Neural cell (in vitro differentiated cells): ENCODE measurements at regions not wholly inside any gene's neighbourhood (a gene's known extent, or its start where the extent isn't known, plus 50 kb on each side); places are given as distances from the start of the nearest gene placed in this dataset.

Source experiments
- H2AFZ ChIP-seq: fragments of 200-600, 300-800 bp; sonication (generic), shearing (Covaris generic); 2 replicates; pipeline ENCODE4 v1.6.0; 2014; ENCODE audit warnings: low read depth, mild to moderate bottlenecking, antibody characterized with exemption, low read length, moderate library complexity
- H3F3A ChIP-seq: fragments of 200-600 bp; shearing (Covaris generic); 2 replicates; pipeline ENCODE4 v1.6.1; 2016; ENCODE audit warnings: mild to moderate bottlenecking, moderate library complexity, mixed read lengths, antibody characterized with exemption, low read length; ENCODE audit not compliant: insufficient read depth, poor library complexity, severe bottlenecking
- H3K27ac ChIP-seq: fragments of 200-600, 300-800 bp; sonication (generic), shearing (Covaris generic); 2 replicates; pipeline ENCODE4 v1.5.1; 2014; ENCODE audit warnings: mild to moderate bottlenecking, low read length, moderate library complexity
- H3K27me3 ChIP-seq: fragments of 300-800, 200-600 bp; sonication (generic), shearing (Covaris generic); 2 replicates; pipeline ENCODE4 v1.6.0; 2014; ENCODE audit warnings: mild to moderate bottlenecking, low read depth, low read length, moderate library complexity; ENCODE audit not compliant: insufficient read depth
- H3K36me3 ChIP-seq: fragments of 300-800, 200-600 bp; sonication (generic), shearing (Covaris generic); 2 replicates; pipeline ENCODE4 v1.5.1; 2014; ENCODE audit warnings: mild to moderate bottlenecking, antibody characterized with exemption, low read length, moderate library complexity; ENCODE audit not compliant: insufficient read depth
- H3K4me2 ChIP-seq: fragments of 300-800, 200-600 bp; sonication (generic), shearing (Covaris generic); 2 replicates; pipeline ENCODE4 v1.6.0; 2014; ENCODE audit warnings: mild to moderate bottlenecking, low read length
- H3K4me3 ChIP-seq: fragments of 300-800, 200-600 bp; sonication (generic), shearing (Covaris generic); 2 replicates; pipeline ENCODE4 v1.5.1; 2014; ENCODE audit warnings: mild to moderate bottlenecking, low read length, moderate library complexity
- H3K79me2 ChIP-seq: fragments of 200-600 bp; shearing (Covaris generic); replicated peaks from 2 replicates; pipeline ENCODE4 v1.6.0; 2014; ENCODE audit warnings: mild to moderate bottlenecking, low read length, moderate library complexity; ENCODE audit not compliant: insufficient read depth
- H3K9ac ChIP-seq: fragments of 300-800, 200-600 bp; sonication (generic), shearing (Covaris generic); 2 replicates; pipeline ENCODE4 v1.6.1; 2016; ENCODE audit warnings: mild to moderate bottlenecking, low read length, mixed read lengths
- H3K9me2 ChIP-seq: fragments of 200-600 bp; shearing (Covaris generic); 2 replicates; pipeline ENCODE4 v1.6.1; 2016; ENCODE audit warnings: mild to moderate bottlenecking, low read length, mixed read lengths; ENCODE audit not compliant: insufficient read depth
- H3K9me3 ChIP-seq: fragments of 200-600, 300-800 bp; sonication (generic), shearing (Covaris generic); 2 replicates; pipeline ENCODE4 v1.6.1; 2016; ENCODE audit warnings: mild to moderate bottlenecking, mixed run types, low read length, moderate library complexity, mixed read lengths
- H4K20me1 ChIP-seq: fragments of 200-600 bp; shearing (Covaris generic); 2 replicates; pipeline ENCODE4 v1.6.1; 2016; ENCODE audit warnings: mild to moderate bottlenecking, mixed run types; ENCODE audit not compliant: insufficient read depth
- CTCF ChIP-seq: fragments of 450-650 bp; IDR thresholded peaks from 2 replicates; pipeline ENCODE4 v1.5.1; 2014; ENCODE audit warnings: antibody characterized with exemption, mild to moderate bottlenecking, moderate library complexity; ENCODE audit not compliant: poor library complexity, severe bottlenecking
- EP300 ChIP-seq: fragments of 450-650 bp; conservative IDR thresholded peaks from 2 replicates; pipeline ENCODE4 v1.6.1; 2014; ENCODE audit warnings: antibody characterized with exemption, mild to moderate bottlenecking, moderate library complexity; ENCODE audit not compliant: poor library complexity, severe bottlenecking
- EZH2 ChIP-seq: fragments of 200-600, 300-800 bp; shearing (Covaris generic), sonication (generic); IDR thresholded peaks from 2 replicates; pipeline ENCODE4 v1.6.1; 2014; ENCODE audit warnings: antibody characterized with exemption, low read length, borderline replicate concordance, mild to moderate bottlenecking; ENCODE audit not compliant: insufficient read depth, poor library complexity, severe bottlenecking
- MXI1 ChIP-seq: fragments of 450-650 bp; conservative IDR thresholded peaks from 2 replicates; pipeline ENCODE4 v1.6.1; 2014; ENCODE audit warnings: antibody characterized with exemption, mild to moderate bottlenecking; ENCODE audit not compliant: poor library complexity, severe bottlenecking
- POLR2AphosphoS5 ChIP-seq: IDR thresholded peaks from 2 replicates; pipeline ENCODE4 v1.6.1; 2012
- RAD21 ChIP-seq: fragments of 450-650 bp; conservative IDR thresholded peaks from 2 replicates; pipeline ENCODE4 v1.6.1; 2014; ENCODE audit warnings: antibody characterized with exemption, mild to moderate bottlenecking, moderate library complexity
- REST ChIP-seq: IDR thresholded peaks from 2 replicates; pipeline ENCODE4 v1.6.1; 2012; ENCODE audit warnings: borderline replicate concordance
- SMC3 ChIP-seq: fragments of 450-650 bp; conservative IDR thresholded peaks from 2 replicates; pipeline ENCODE4 v1.6.1; 2014; ENCODE audit warnings: antibody characterized with exemption, mild to moderate bottlenecking, moderate library complexity; ENCODE audit not compliant: poor library complexity
- TAF1 ChIP-seq: IDR thresholded peaks from 2 replicates; pipeline ENCODE4 v1.6.1; 2012; ENCODE audit warnings: low read depth

GRCh38 chr12:74903522-74903921 is 306.1 kb downstream of the KCNC2 start:
- Histone ChIP-seq H3K36me3 (no peaks in the 10 kb centered on the region), H3F3A (no peaks in the 10 kb centered on the region), H3K9me2 (no peaks in the 10 kb centered on the region), H3K9me3 (no peaks in the 10 kb centered on the region), H3K9ac (no peak overlapping the region), H3K4me2 (no peak overlapping the region), H4K20me1 (no peaks in the 10 kb centered on the region), H3K27ac (no peak overlapping the region), H3K27me3 (no peaks in the 10 kb centered on the region), H3K79me2 (no peaks in the 10 kb centered on the region), H3K4me3 (no peak overlapping the region), H2AFZ (no peak overlapping the region)
- TF ChIP-seq REST (no peak), MXI1 (no peak), EP300 (no peak), POLR2AphosphoS5 (no peak), SMC3 (no peak), TAF1 (no peak), CTCF (no peak), EZH2 (no peak), RAD21 (no peak)

GRCh38 chr12:74906224-74906623 is 303.4 kb downstream of the KCNC2 start:
- Histone ChIP-seq H4K20me1 (no peaks in the 10 kb centered on the region), H3K9me2 (no peaks in the 10 kb centered on the region), H3K79me2 (no peaks in the 10 kb centered on the region), H3K27ac (no peak overlapping the region), H3K4me2 (no peak overlapping the region), H3K4me3 (no peak overlapping the region), H3K9ac (no peak overlapping the region), H3K36me3 (no peaks in the 10 kb centered on the region), H3K27me3 (no peaks in the 10 kb centered on the region), H3K9me3 (no peaks in the 10 kb centered on the region), H2AFZ (no peak overlapping the region), H3F3A (no peaks in the 10 kb centered on the region)
- TF ChIP-seq RAD21 = no peak
- no peak for TF ChIP-seq TAF1
- TF ChIP-seq REST = no peak
- no peak for TF ChIP-seq MXI1
- TF ChIP-seq EP300 = no peak
- no peak for TF ChIP-seq EZH2
- no peak for TF ChIP-seq POLR2AphosphoS5
- TF ChIP-seq SMC3 = no peak
- no peak for TF ChIP-seq CTCF
